Jurkat, Clone E6-1 (cell line): ENCODE measurements at regions not wholly inside any gene's neighbourhood (a gene's known extent, or its start where the extent isn't known, plus 50 kb on each side); places are given as distances from the start of the nearest gene placed in this dataset.
"Not testable (repeated sequence)": the region's sequence is repeated elsewhere in the genome, so short reads cannot be mapped to it uniquely, and the experiment has no call there.

Experiments
- DNase-seq: peaks from one replicate; pipeline ENCODE4 v3.0.0-alpha.2; 2011; ENCODE audit warnings: low read depth, low spot score
- H3K4me3 ChIP-seq: 2 replicates; pipeline ENCODE4 v1.5.1; 2011; ENCODE audit warnings: mild to moderate bottlenecking, low read length, control low read depth, moderate library complexity

GRCh38 chr1:206310948-206311347 lies 107.6 kb downstream of the SRGAP2 start:
- not testable (repeated sequence) for DNase-seq, H3K4me3 ChIP-seq

GRCh38 chr1:206311611-206312273 lies 108.4 kb downstream of the SRGAP2 start:
- not testable (repeated sequence) for H3K4me3 ChIP-seq, DNase-seq

GRCh38 chr1:206312274-206312665 lies 108.9 kb downstream of the SRGAP2 start:
- not testable (repeated sequence) for H3K4me3 ChIP-seq, DNase-seq

GRCh38 chr1:206314951-206315636 lies 111.8 kb downstream of the SRGAP2 start:
- DNase-seq, H3K4me3 ChIP-seq: not testable (repeated sequence)

GRCh38 chr1:206316901-206317300 lies 113.6 kb downstream of the SRGAP2 start:
- DNase-seq, result not testable (repeated sequence)

GRCh38 chr1:206317878-206318514 lies 114.7 kb downstream of the SRGAP2 start:
- not testable (repeated sequence) for DNase-seq, H3K4me3 ChIP-seq

More at GRCh38 chr1:206316901-206317300, 113.6 kb downstream of the SRGAP2 start:
- not testable (repeated sequence) for H3K4me3 ChIP-seq

- H3K4me3 ChIP-seq, DNase-seq: not testable (repeated sequence)
These were observed 116.9 kb downstream of the SRGAP2 start for GRCh38 chr1:206320227-206320626.

- not testable (repeated sequence) for H3K4me3 ChIP-seq, DNase-seq
These were observed 123.0 kb downstream of the SRGAP2 start for GRCh38 chr1:206326159-206326939.

GRCh38 chr1:206331597-206331996 lies 128.3 kb downstream of the SRGAP2 start:
- not testable (repeated sequence) for DNase-seq, H3K4me3 ChIP-seq

GRCh38 chr1:206333316-206333715 lies 130.0 kb downstream of the SRGAP2 start:
- DNase-seq, H3K4me3 ChIP-seq: not testable (repeated sequence)

GRCh38 chr1:206333897-206334296 lies 130.6 kb downstream of the SRGAP2 start:
- DNase-seq, H3K4me3 ChIP-seq: not testable (repeated sequence)

GRCh38 chr1:206334481-206334880 lies 131.1 kb downstream of the SRGAP2 start:
- H3K4me3 ChIP-seq, DNase-seq: not testable (repeated sequence)

GRCh38 chr1:206335162-206335561 lies 131.8 kb downstream of the SRGAP2 start:
- H3K4me3 ChIP-seq, DNase-seq: not testable (repeated sequence)

GRCh38 chr1:206335875-206336846 lies 132.8 kb downstream of the SRGAP2 start:
- not testable (repeated sequence) for H3K4me3 ChIP-seq, DNase-seq

GRCh38 chr1:206337024-206337423 lies 133.3 kb upstream of the IKBKE start:
- H3K4me3 ChIP-seq, result not testable (repeated sequence)

GRCh38 chr1:206350493-206351275 lies 119.6 kb upstream of the IKBKE start:
- DNase-seq, H3K4me3 ChIP-seq: not testable (repeated sequence)

More at GRCh38 chr1:206337024-206337423, 133.3 kb upstream of the IKBKE start:
- not testable (repeated sequence) for DNase-seq

- H3K4me3 ChIP-seq, DNase-seq: not testable (repeated sequence)
These were observed 118.8 kb upstream of the IKBKE start for GRCh38 chr1:206351276-206352052.
